Neural progenitor cell (in vitro differentiated cells): ENCODE measurements at regions not wholly inside any gene's neighbourhood (a gene's known extent, or its start where the extent isn't known, plus 50 kb on each side); places are given as distances from the start of the nearest gene placed in this dataset.

Source experiments
- EZH2 ChIP-seq: fragments of 200-600 bp; sonication (generic); IDR thresholded peaks from 2 replicates; pipeline ENCODE4 v1.6.1; 2017; ENCODE audit warnings: antibody characterized with exemption, mild to moderate bottlenecking, moderate library complexity
- EZH2phosphoT487 ChIP-seq: fragments of 200-600 bp; sonication (generic); IDR thresholded peaks from 2 replicates; pipeline ENCODE4 v1.6.1; 2017; ENCODE audit warnings: antibody characterized with exemption
- TF ChIP-seq, protein P1 (sequence below): fragments of 200-600 bp; sonication (generic); IDR thresholded peaks from 2 replicates; pipeline ENCODE4 v1.5.1; 2017; ENCODE audit warnings: antibody characterized with exemption, mild to moderate bottlenecking

DNA sequence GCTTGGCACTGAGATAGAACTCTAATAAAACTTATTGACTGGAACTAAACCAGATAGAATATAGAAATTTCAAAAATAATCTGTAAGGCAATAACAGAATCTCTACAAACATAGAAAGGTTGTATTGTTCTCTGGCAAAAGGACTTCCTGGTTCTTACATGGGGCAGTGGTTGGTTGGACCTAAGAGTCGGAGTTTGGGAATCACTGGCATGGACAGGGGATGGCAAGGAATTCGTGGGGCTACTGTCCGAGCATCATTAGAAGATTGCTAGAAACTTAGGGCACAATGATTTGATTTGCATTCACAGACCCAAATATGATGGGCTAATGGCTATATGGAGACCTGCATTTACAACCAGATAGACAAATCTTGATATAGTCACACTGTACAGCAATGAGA, 103.8 kb upstream of the GOT2 start:
- TF ChIP-seq, protein P1, sequence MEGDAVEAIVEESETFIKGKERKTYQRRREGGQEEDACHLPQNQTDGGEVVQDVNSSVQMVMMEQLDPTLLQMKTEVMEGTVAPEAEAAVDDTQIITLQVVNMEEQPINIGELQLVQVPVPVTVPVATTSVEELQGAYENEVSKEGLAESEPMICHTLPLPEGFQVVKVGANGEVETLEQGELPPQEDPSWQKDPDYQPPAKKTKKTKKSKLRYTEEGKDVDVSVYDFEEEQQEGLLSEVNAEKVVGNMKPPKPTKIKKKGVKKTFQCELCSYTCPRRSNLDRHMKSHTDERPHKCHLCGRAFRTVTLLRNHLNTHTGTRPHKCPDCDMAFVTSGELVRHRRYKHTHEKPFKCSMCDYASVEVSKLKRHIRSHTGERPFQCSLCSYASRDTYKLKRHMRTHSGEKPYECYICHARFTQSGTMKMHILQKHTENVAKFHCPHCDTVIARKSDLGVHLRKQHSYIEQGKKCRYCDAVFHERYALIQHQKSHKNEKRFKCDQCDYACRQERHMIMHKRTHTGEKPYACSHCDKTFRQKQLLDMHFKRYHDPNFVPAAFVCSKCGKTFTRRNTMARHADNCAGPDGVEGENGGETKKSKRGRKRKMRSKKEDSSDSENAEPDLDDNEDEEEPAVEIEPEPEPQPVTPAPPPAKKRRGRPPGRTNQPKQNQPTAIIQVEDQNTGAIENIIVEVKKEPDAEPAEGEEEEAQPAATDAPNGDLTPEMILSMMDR: no peak
- TF ChIP-seq EZH2phosphoT487: no peak
- no peak for TF ChIP-seq EZH2
